ENCODE measurements at regions not wholly inside any gene's neighbourhood (a gene's known extent, or its start where the extent isn't known, plus 50 kb on each side); places are given as distances from the start of the nearest gene placed in this dataset.
A peak's percentile ranks its signal among the peaks of the same experiment; 100 is the strongest.

DNA sequence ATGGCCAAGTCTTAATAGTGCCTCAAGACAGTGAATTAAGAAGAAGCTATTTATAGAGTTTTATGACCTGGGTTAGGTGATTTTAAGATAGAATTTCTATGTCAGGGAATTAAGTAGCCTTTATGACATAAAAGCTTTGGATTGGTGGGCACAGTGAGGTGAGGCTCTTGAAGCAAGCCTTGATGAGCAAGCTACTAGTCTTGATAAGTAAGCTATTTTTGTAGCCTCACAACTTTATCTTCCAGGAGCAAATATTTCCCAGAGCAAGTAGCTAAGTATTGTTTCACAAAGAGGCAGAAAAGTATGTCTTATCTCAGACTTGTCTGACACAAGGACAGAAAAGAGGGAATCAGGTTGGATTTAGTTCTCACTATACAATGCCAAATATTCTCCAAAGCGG, 491.7 kb upstream of the RASGRP1 start:
- H3K4me3 ChIP-seq (ENCODE audit: insufficient read depth, low read depth, low read length) = no peak overlapping the region
- no peak overlapping the region for H3K27ac ChIP-seq (ENCODE audit: low read depth, low read length)
- H3K9me3 ChIP-seq (ENCODE audit: insufficient read depth, low read depth, low read length) = no peaks in the 10 kb centered on the region
- H3K4me1 ChIP-seq (ENCODE audit: insufficient read depth, low read length) = no peaks in the 10 kb centered on the region
- no peaks in the 10 kb centered on the region for H4K20me1 ChIP-seq (ENCODE audit: insufficient read depth, low read length)
- no peak overlapping the region for H2AFZ ChIP-seq (ENCODE audit: low read depth, low read length)
- H3K4me1 Mint-ChIP-seq (ENCODE audit: low read depth, unreplicated experiment) = peaks cover 9% of the 10 kb centered on the region
- H3K4me3 Mint-ChIP-seq (ENCODE audit: unreplicated experiment) = no peak overlapping the region
- H3K36me3 Mint-ChIP-seq (ENCODE audit: low read depth, unreplicated experiment) = no peaks in the 10 kb centered on the region
- FAIRE-seq (no peak), DNase-seq (ENCODE audit: low read depth) (peak; percentile 44)
- TF ChIP-seq, protein P1, sequence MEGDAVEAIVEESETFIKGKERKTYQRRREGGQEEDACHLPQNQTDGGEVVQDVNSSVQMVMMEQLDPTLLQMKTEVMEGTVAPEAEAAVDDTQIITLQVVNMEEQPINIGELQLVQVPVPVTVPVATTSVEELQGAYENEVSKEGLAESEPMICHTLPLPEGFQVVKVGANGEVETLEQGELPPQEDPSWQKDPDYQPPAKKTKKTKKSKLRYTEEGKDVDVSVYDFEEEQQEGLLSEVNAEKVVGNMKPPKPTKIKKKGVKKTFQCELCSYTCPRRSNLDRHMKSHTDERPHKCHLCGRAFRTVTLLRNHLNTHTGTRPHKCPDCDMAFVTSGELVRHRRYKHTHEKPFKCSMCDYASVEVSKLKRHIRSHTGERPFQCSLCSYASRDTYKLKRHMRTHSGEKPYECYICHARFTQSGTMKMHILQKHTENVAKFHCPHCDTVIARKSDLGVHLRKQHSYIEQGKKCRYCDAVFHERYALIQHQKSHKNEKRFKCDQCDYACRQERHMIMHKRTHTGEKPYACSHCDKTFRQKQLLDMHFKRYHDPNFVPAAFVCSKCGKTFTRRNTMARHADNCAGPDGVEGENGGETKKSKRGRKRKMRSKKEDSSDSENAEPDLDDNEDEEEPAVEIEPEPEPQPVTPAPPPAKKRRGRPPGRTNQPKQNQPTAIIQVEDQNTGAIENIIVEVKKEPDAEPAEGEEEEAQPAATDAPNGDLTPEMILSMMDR (IDR thresholded peaks at IDR 0.05; ENCODE audit: insufficient read depth, low read depth, low read length) = no peak
- TF ChIP-seq EZH2 (IDR thresholded peaks at IDR 0.05; ENCODE audit: insufficient read depth, low read length) = no peak
- H3K27ac Mint-ChIP-seq (ENCODE audit: unreplicated experiment) = no peak overlapping the region
- no peaks in the 10 kb centered on the region for H3K79me2 ChIP-seq (ENCODE audit: insufficient read depth, low read length)
- peaks cover 4% of the 10 kb centered on the region for H3K9me3 Mint-ChIP-seq (ENCODE audit: unreplicated experiment)
- no peaks in the 10 kb centered on the region for H3K36me3 ChIP-seq (ENCODE audit: insufficient read depth, low read length)
- H3K27me3 Mint-ChIP-seq (ENCODE audit: low read depth, unreplicated experiment) = no peaks in the 10 kb centered on the region
- no peaks in the 10 kb centered on the region for H3K27me3 ChIP-seq (ENCODE audit: insufficient read depth, low read length)
- no peak overlapping the region for H3K4me2 ChIP-seq (ENCODE audit: low read length)
- no peak overlapping the region for H3K9ac ChIP-seq (ENCODE audit: low read length)

DNA sequence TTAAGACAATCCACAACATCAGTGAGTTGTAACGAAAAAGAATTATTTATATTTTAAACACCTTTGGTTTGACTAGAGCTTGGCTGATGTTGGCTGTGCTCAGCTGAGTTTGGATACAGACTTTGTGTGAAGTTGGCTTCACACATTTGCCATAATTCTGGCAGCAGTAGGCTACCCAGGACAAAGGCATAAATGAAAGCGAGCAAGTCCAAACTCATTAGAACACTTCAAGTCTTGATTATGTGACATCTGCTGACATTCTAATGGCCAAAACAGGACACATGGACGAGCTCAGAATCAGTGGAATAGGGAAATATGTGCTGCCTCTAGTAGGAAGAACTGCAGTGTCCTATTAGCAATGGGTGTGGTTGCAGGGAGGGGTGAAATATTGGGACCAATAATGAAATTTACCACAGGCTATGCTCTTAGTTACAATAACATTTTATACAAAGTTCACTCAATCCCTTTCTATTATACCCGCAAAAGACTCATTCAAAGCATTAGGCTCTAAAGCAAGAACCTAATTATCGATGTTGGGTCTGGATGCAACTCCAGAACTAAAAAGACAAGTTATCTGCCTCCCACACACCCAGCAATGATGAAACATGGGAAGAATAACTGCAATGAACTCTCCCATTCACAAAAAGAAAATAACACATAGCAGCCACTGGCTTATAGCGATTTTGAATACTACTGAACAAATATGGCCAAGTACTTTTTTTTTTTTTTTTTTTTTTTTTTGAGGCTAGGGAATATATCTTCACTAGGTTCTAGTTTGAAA, 493.9 kb upstream of the RASGRP1 start:
- FAIRE-seq = no peak
- Mint-ChIP-seq H3K27me3 (ENCODE audit: low read depth, unreplicated experiment) (no peaks in the 10 kb centered on the region), H3K4me1 (ENCODE audit: low read depth, unreplicated experiment) (peaks cover 9% of the 10 kb centered on the region), H3K4me3 (ENCODE audit: unreplicated experiment) (no peak overlapping the region), H3K27ac (ENCODE audit: unreplicated experiment) (no peak overlapping the region), H3K9me3 (ENCODE audit: unreplicated experiment) (no peaks in the 10 kb centered on the region), H3K36me3 (ENCODE audit: low read depth, unreplicated experiment) (no peaks in the 10 kb centered on the region)
- Histone ChIP-seq H3K9me3 (ENCODE audit: insufficient read depth, low read depth, low read length) (no peaks in the 10 kb centered on the region), H3K27ac (ENCODE audit: low read depth, low read length) (no peak overlapping the region), H3K36me3 (ENCODE audit: insufficient read depth, low read length) (no peaks in the 10 kb centered on the region), H3K9ac (ENCODE audit: low read length) (no peak overlapping the region), H4K20me1 (ENCODE audit: insufficient read depth, low read length) (no peaks in the 10 kb centered on the region), H2AFZ (ENCODE audit: low read depth, low read length) (no peak overlapping the region), H3K4me2 (ENCODE audit: low read length) (no peak overlapping the region), H3K4me1 (ENCODE audit: insufficient read depth, low read length) (no peaks in the 10 kb centered on the region), H3K79me2 (ENCODE audit: insufficient read depth, low read length) (no peaks in the 10 kb centered on the region), H3K27me3 (ENCODE audit: insufficient read depth, low read length) (no peaks in the 10 kb centered on the region), H3K4me3 (ENCODE audit: insufficient read depth, low read depth, low read length) (no peak overlapping the region)
- no peak for TF ChIP-seq EZH2 (IDR thresholded peaks at IDR 0.05; ENCODE audit: insufficient read depth, low read length)
- DNase-seq (ENCODE audit: low read depth) = no peak

DNA sequence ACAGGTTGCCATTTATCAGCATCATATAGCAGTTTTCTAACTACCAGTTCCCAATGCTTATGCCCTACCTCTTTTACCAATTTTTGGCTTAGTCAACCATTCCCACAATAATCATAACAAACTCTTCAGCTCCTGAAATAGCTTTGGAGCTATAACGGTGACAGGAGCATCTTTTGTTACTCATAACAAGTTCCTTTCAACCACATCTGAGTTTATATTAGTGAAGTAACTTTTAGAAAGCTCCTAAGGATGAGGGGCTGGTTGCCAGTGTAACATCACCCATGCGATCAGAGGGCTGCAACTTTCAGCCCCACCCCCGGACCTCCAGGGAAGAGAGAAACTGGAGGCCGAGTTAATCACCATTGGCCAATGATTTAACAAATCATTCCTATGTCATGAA, 495.3 kb upstream of the RASGRP1 start:
- Histone ChIP-seq H3K4me2 (ENCODE audit: low read length) (no peak overlapping the region), H3K27me3 (ENCODE audit: insufficient read depth, low read length) (no peaks in the 10 kb centered on the region), H3K9me3 (ENCODE audit: insufficient read depth, low read depth, low read length) (no peaks in the 10 kb centered on the region), H3K4me3 (ENCODE audit: insufficient read depth, low read depth, low read length) (no peak overlapping the region), H3K36me3 (ENCODE audit: insufficient read depth, low read length) (no peaks in the 10 kb centered on the region), H3K27ac (ENCODE audit: low read depth, low read length) (no peak overlapping the region), H4K20me1 (ENCODE audit: insufficient read depth, low read length) (no peaks in the 10 kb centered on the region), H3K79me2 (ENCODE audit: insufficient read depth, low read length) (no peaks in the 10 kb centered on the region), H3K4me1 (ENCODE audit: insufficient read depth, low read length) (no peaks in the 10 kb centered on the region), H2AFZ (ENCODE audit: low read depth, low read length) (no peak overlapping the region), H3K9ac (ENCODE audit: low read length) (no peak overlapping the region)
- no peak overlapping the region for H3K4me3 Mint-ChIP-seq (ENCODE audit: unreplicated experiment)
- no peaks in the 10 kb centered on the region for H3K36me3 Mint-ChIP-seq (ENCODE audit: low read depth, unreplicated experiment)
- H3K27ac Mint-ChIP-seq (ENCODE audit: unreplicated experiment) = no peak overlapping the region
- peaks cover 9% of the 10 kb centered on the region for H3K4me1 Mint-ChIP-seq (ENCODE audit: low read depth, unreplicated experiment)
- TF ChIP-seq, protein P1 (IDR thresholded peaks at IDR 0.05; ENCODE audit: insufficient read depth, low read depth, low read length) = no peak
- no peak for TF ChIP-seq EZH2 (IDR thresholded peaks at IDR 0.05; ENCODE audit: insufficient read depth, low read length)
- H3K9me3 Mint-ChIP-seq (ENCODE audit: unreplicated experiment) = no peaks in the 10 kb centered on the region
- DNase-seq (ENCODE audit: low read depth) (peak; percentile 43), FAIRE-seq (no peak)
- H3K27me3 Mint-ChIP-seq (ENCODE audit: low read depth, unreplicated experiment) = no peaks in the 10 kb centered on the region
